Esophagus muscularis mucosa (tissue), 4 donors: ENCODE measurements at regions not wholly inside any gene's neighbourhood (a gene's known extent, or its start where the extent isn't known, plus 50 kb on each side); places are given as distances from the start of the nearest gene placed in this dataset.
"Not testable (repeated sequence)": the region's sequence is repeated elsewhere in the genome, so short reads cannot be mapped to it uniquely, and the experiment has no call there.

Source experiments
- CTCF ChIP-seq, 3 experiments: fragments of 200-600 bp in 2 of 3; fragments of 450-650 bp in 1 of 3; sonication (generic) in 2 of 3; IDR thresholded peaks; one replicate each; pipeline ENCODE4 v1.5.1; 2017 to 2019; ENCODE audit warnings: antibody characterized with exemption in 3 of 3, mild to moderate bottlenecking in 2 of 3, moderate library complexity in 1 of 3
- EP300 ChIP-seq: sonication (generic); formaldehyde crosslinking; IDR thresholded peaks from one replicate; pipeline ENCODE4 v1.6.1; 2017; ENCODE audit warnings: antibody characterized with exemption
- POLR2A ChIP-seq: fragments of 450-650 bp; IDR thresholded peaks from one replicate; pipeline ENCODE4 v1.6.1; 2017; ENCODE audit warnings: antibody characterized with exemption, moderate library complexity, mild to moderate bottlenecking, low read depth
- POLR2AphosphoS5 ChIP-seq, 2 donors: sonication (generic); formaldehyde crosslinking; IDR thresholded peaks; one replicate each; pipeline ENCODE4 v1.6.1; 2017; ENCODE audit warnings: antibody characterized with exemption in 2 of 2

DNA sequence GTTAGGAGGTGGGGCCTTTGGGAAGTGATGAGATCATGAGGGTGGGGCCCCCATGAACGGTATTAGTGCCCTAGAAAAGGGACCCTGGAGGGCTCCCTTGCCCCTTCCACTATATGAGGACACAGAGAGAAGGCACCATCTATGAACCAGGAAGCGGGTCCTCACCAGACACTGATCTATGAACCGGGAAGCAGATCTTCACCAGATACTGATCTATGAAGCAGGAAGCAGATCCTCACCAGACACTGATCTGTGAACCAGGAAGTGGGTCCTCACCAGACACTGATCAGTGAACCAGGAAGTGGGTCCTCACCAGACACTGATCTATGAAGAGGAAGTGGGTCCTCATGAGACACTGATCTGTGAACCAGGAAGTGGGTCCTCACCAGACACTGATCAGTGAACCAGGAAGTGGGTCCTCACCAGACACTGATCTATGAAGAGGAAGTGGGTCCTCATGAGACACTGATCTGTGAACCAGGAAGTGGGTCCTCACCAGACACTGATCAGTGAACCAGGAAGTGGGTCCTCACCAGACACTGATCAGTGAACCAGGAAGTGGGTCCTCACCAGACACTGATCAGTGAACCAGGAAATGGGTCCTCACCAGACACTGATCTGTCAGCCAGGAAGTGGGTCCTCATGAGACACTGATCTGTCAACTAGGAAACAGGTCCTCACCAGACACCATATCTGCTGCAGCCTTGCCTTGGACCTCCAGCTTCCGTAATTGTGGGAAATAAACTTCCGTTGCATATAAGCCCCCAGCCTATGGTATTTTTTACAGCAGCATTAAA is 316.1 kb downstream of the BRD1 start:
- TF ChIP-seq CTCF (IDR thresholded peaks at IDR 0.05); POLR2A; POLR2AphosphoS5 (IDR thresholded peaks at IDR 0.05); EP300: not testable (repeated sequence)
